NCI-H2227 treated with DMSO at 0.1 percent for 48 hours (cell line): ENCODE measurements at regions not wholly inside any gene's neighbourhood (a gene's known extent, or its start where the extent isn't known, plus 50 kb on each side); places are given as distances from the start of the nearest gene placed in this dataset.
"Not testable (repeated sequence)": the region's sequence is repeated elsewhere in the genome, so short reads cannot be mapped to it uniquely, and the experiment has no call there.

Experiments used
- DNase-seq: peaks from one replicate; lab custom pipeline; 2025; lab: John Stamatoyannopoulos, UW

DNA sequence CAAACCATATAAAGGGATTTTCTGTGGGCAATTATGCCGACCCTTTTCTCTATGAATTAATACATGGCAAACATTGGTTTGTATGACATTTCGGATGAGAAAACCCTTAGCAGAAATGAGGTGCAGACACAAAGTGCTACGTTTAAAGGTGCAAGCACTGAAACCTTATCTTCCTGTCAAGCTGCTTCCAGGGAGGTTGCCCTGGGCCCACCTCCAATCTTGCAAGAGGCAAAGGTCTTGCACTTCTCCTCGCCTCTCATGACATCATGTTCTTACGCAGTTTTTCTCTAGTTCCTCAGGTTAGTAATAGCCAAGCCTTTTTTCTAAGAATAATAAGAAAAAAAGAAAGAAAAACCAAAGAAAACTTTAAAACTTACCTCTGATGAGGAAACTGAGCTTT lies 220.1 kb downstream of the DHX15 start:
- no peak for DNase-seq

DNA sequence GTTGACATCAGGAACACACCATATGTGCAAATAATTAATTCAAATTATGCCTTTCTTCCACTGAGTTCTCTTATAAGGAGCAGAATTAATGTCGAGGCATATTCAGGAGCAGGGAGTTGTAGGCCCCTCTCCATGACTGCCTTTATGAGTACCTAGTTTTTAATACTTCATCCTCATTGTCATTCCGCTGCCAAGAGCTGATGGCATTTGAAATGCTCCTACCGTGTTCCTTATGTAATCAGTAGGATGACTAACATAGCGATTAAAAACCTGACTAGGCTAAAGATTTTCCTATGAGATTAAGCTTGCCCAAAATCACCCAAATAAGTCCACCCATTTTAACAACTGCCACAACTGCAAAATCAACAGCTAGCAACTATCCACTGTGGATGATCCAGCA lies 220.6 kb downstream of the DHX15 start:
- DNase-seq = no peak

DNA sequence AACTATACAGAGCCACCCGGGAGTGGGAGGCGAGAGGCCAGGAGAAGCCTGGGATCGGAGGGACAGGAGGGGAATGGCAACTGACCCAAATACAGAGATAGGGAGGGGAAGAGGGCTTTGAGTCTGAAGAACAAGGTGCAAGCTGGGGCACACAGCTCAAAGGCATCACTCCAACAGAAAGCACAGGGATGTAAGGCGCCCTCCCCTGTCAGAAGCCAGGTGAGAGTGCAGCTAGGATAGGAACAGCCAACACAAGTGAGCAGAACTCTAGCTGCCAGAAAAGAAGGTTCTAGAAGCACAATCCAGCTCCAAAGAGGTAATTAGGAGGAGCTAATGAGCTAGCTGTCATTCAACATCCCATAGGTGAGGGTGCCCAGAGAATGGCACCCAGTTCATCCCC lies 232.2 kb downstream of the DHX15 start:
- DNase-seq = no peak

DNA sequence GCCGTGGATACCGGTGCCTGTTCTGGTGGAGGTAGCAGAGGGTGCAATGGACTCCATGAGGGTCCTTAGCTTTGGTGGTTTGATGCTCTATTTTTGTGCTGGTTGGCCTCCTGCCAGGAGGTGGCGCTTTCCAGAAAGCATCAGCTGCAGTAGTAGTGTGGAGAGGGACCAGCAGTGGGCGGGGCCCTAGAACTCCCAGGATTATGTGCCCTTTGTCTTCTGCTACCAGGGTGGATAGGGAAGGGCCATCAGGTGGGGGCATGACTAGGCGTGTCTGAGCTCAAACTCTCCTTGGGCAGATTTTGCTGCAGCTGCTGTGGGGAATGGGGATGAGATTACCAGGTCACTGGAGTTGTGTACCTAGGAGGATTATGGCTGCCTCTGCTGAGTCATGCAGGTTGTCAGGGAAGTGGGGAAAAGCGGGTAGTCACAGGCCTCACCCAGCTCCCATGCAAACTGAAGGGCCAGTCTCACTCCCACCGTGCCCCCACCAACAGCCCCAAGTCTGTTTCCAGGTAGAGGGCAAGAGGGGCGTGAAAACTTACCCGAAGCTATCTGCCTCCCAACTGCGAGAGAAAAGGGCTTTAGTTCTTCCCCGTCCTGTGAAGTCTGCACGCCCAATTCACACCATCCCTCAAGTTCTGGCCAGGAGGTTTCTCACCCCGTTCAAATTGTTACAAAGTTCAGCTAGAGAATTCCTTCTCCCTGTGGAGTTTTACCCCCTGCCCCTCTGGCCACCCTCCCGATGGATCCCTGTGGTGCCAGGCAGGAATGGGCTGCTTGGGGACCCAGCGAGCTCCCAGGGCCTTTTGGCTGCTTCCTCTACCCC lies 235.0 kb downstream of the DHX15 start:
- not testable (repeated sequence) for DNase-seq

DNA sequence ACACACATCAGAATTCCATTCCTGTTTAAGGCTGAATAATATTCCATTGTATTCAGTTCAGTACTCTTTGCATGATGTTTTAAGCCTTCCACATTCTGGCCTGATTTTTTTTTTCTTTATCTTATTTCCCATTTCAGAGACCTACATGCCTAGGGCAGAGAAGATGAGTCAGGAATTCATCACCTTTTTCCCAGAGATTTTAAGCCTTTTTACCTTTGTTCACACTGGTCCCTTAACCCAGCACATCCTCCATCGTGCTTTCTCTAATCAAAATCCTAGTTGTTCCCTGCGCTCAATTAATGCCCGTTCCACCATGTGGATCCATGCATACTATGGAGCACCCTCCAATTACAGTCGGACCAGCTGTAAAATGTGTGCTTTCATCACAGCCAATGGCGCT lies 245.1 kb downstream of the DHX15 start:
- no peak for DNase-seq

DNA sequence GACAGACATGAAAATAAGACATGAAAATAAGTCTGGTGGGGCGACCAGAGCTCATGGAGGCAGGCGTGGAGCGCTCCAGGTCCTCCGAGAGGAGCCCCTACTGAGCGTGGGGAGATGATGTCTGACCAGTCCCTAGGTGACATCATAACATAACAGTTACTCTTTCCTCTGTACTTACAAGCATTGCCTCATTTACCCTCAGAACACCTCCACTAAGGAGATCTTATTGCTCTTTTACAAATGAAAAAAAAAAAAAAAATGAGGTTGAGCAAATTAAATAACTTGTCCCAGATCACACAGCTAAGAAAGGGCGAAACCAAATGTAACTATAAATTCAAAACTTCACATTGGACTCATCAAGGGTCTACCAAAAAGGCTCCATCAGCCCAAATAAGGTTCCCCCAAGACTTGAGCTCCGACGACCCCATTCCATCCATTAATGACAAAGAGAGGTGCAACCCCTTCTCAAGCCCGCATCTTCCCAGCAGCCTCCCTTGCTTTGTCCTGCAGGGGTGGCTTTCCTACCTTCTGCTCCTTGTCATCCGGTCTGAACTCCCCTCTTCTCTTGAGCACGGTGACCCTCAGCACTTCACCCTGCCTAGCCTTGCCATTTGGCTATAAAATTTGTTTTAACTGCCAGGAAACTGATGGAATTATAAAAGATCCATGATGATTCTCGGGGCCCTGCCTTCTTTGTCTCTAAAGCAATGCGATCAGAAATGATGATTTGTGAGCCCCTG lies 246.7 kb downstream of the DHX15 start:
- DNase-seq = no peak

DNA sequence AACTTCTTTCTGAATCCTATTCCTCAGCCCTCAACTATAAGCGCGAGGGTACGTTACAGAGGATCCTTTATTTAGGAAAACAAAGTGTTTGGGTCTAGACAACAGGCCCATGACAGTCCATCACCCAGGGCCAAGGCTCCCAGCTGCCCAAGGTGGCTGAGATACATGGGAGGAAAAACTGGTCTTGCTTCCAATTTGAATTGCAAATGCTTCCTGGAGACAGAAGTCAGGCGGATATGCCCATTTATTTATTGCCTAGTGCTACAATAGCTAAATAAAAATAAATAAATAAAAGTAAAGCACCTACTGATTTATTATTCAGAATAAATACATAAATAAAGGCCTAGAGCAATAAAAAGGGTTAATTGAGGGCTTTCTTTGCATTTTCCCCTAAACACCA lies 248.7 kb downstream of the DHX15 start:
- DNase-seq = no peak

DNA sequence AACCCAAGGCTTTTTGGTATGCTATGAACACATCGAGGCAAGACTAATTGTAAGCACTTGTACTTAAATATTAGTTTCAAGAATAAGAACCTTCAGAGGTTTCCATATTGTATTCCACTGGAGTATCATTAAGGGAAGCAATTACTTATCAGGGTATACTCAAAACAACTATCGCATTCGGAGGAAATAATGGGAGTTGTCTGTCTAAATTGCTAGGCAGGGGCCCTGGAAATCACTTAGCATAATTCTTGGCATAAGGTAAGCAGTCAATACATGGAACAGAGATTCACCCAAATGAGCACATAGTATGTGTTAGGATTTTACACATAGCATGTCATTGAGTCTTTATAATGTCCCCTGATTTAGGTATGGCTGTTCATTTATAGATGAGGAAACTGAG lies 249.4 kb downstream of the DHX15 start:
- no peak for DNase-seq

DNA sequence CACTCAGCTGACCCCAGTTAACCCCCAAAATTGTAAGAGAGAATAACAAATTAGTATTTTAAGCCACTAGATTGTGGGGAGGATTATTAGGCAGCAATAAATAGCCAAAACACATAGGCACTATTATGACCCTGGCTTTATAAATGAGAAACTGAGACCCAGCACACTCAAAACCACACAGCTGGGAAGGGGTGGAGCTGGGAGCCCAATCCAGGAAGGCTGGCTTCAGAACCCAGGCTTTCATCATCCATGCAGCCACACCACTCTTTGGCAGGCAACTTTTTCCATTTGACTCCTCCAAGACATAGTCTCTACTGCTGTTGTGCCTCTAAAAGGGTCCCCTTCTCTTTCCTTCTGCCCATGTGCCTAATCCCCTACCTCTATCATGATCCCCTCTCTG lies 253.8 kb downstream of the DHX15 start:
- no peak for DNase-seq

DNA sequence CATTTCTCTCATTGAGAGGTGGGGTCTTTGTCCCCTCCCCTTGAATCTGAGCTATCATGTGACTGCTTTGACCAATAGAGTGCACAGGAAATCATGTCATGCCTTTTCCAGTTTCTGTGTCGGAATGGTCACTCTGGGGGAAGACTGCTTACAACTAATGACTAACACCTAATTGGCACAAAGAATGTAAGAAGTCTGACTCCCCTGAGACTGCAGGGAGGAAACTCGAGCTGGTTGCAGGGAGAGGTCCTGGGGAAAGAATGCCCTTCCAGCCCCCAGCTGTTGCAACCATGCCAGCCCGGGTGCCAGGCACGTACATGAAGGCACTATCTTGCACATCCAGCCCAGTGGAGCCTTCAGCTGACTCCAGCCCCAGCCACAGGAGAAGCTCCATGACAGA lies 254.2 kb downstream of the DHX15 start:
- DNase-seq = no peak

DNA sequence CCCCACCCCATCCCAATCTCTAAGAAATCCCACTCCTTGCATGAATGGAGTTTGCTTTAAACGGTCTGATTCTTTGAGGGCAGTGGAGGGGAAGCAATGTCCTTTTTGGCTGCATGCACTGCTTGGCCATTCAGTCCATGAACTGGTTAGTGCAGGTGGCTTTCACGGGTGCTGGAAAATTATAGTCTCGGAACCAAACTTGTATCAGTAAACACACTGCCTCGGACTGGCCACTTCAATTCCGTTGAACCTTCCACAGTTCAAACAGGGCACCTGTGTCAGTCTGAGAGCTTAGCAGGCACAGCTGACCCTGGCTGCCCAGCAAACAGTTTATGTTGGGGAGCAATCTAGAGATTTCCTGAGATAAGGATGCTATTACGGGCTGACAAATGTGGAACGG lies 255.6 kb downstream of the DHX15 start:
- DNase-seq = no peak

DNA sequence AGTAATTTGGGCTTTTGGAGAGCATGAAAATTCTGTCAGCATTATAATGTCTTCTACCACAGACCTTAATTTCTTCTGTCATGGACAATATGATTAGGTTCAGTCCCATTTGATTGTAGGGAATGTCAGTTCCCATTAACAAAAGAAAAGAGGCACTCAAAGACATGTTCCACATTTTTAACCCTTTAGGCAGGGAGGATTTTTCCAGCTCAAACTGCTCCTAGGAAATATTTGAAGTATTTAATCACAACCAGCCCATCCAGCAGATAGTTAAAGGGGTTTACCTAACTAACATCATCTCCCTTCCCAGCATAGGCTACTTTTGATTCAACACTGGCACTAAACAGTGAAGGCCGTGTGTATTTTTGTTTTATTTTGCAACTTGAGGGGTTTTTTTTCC lies 256.0 kb downstream of the DHX15 start:
- no peak for DNase-seq

DNA sequence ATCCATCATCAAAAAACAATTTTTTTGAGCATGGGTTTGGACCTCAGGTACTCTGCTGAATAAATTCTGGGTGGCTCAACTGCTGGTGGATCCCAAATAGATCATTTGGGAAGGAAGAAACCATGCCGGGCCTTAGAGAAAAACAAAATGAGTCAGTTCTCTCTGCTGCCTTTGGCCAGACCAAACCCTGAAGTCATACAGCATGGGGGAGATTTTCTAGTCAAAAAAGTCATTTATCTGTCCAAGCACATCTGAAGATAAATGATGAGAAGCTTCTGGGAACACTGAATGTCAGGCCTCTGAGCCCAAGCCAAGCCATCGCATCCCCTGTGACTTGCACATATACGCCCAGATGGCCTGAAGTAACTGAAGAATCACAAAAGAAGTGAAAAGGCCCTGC lies 261.4 kb downstream of the DHX15 start:
- DNase-seq = no peak

DNA sequence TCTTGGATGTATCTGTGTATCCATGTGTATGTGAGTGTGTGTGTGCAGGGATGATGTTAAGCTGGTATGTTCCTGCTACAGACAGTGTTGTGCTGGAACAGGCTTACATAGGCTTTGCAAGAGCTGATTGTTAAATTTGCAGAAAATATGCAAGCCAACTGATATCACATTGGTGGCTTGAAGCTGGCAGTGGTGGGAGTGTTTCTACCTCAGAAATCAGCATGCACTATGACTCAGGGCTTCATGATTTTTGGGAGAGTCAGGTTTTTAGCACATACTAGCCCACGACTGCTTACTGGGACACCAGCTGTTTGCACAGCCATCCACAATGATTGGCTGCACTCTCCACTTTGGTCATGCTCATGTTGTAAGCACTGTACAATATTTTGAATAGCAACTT lies 261.8 kb downstream of the DHX15 start:
- DNase-seq = no peak

DNA sequence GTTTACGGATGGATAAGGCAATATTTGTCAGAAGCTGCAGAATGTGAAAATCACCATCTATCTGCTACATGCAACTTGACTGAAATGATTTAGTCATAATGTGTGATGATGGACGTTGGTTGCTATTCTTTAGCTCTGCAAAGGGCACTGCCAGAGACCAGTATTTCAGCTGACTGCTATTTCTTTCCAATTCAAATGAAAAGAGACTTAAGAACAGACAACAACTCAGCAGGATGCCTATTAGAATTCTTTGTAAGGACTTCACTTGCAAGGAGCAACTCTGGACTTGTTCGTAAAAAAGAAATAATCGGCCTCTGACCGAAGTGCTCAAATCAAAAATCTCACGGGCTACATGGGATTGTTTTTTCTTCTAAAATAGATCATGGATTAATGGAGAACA lies 262.7 kb downstream of the DHX15 start:
- no peak for DNase-seq

DNA sequence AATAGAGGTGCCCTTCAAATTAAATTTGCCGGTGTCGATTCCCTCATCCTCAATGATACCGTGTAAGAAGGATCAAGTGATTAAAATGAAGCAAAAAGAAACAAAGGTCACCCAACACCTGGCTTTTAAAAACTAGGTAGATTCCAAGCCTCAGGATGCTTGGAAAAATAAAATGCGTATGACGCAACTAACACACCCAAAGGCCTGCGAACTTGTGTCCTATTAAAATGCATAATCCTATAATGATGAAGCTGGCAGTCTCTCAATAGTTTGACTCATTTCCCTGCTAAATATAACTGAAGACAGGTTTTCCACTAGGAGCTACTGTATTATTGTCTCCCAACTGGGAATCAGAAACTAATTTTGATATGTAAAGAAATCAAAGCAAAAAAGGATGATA lies 263.2 kb downstream of the DHX15 start:
- no peak for DNase-seq

DNA sequence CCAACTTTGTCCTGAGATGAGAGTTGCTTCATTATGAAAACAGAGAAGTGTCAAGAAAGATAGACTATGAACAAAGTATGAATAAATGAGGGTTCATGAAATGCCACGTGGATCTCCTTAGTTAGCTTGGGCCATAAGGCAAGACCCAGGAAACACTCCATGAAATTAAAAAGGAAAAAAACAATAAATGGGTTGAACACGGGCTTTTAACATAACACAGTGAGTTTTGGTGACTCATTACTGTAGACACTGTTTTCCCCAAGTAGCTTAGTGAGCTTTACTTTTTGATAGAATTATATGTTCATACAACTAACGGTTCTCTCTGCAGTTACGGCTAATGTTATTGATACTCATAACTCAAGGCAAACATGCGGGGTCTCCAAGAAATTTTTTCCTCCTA lies 265.0 kb downstream of the DHX15 start:
- no peak for DNase-seq

DNA sequence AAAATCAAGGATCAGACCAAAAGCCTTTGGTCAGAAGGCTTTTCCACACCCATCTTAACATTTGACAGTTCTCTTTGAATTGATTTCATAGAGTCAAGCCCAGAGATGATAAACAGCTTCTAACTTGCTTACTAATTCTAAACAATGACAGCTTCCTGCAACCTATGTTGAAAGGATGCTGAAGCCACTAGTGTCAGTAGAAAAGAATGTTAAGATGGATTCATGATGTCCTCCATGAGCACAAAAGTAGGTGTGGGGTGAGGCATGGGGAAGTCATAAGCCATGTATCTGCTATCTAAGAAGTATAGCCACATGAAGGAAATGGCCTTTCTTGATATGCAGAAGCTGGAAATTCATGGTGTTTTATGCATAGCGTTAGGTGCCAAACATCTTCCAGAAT lies 269.3 kb downstream of the DHX15 start:
- no peak for DNase-seq

DNA sequence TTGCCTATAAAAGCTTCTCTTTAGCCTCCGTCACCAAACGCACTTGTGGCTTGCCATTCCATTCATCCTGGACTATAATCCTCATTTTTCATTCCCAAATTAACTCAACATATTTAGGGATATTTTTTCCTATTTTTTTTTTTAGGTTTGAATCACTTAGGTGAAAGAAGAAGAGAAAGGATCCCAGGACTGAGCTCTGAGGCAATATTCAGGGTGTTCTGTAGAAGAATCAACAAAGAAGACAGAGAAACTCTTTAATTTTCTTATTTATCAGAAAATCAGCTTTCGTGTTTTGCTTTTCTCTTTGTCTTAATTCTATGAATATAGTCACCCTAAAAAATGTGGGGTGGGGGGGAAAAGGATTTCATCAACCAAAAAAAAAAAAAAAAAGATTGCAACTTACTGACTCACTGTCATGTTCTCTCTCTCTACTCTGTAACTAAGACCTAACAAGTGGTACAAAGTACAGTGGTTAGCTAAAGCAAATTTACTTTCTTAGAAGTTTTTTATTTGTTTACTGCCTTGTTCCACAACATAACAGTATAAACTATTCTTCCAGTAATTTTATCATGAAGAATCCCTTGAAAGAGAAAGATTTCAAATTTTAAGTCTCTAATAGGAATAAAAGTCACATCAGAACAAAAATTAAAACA lies 272.0 kb downstream of the DHX15 start:
- DNase-seq = no peak

DNA sequence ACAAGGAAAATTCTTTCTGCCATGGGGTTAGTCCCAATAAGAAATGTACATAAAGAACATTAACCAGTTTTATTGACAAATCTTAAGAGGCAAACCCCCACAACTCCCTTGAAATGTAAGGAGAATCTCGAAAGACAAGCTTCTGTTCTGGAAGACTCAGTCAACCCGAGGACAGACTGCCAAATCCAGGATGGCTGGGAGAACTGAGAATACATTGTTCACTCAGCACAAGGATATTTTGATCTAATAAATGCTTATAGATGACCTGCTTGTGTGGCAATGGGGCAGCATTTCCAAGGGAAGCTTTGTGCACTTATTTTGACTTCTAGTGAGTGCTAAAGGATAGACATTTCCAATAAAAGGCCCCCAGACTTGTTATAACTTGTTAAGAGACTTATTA lies 280.4 kb downstream of the DHX15 start:
- no peak for DNase-seq

DNA sequence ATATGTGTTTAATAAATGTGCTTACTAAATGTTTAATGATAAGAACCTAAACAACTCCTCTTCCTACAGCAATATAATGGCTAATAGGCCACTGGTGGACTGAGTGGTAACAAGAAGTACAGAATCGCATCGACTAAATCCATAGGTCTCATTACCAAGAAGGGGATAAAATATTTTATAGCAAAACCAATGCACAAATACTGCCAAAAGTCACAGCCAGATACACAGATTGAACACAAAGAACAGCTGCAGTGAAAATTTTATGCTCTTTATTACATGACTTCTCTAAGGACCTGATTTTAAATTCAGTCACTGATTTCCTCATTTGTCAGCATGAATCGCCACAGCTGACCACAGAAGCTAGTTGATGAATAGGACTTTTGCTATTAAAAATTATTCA lies 285.4 kb downstream of the DHX15 start:
- DNase-seq = no peak

DNA sequence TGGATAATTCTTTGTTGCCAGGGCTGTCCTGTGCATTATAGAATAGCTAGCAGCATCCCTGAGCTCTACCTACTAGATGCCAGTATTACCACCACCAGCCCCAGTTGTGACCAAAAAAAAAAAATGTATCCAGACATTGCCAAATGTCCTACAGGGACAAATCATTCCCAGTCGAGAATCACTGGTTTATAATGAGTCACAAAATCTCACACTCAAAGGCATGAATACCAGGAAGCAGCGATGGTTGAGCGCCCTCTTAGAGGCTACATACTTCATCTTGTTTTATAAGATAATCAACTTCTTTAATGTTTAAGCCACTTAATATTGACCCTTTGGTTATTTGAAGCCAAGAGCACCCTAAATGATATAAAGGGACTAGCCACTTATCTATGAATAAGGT lies 297.3 kb downstream of the DHX15 start:
- no peak for DNase-seq

DNA sequence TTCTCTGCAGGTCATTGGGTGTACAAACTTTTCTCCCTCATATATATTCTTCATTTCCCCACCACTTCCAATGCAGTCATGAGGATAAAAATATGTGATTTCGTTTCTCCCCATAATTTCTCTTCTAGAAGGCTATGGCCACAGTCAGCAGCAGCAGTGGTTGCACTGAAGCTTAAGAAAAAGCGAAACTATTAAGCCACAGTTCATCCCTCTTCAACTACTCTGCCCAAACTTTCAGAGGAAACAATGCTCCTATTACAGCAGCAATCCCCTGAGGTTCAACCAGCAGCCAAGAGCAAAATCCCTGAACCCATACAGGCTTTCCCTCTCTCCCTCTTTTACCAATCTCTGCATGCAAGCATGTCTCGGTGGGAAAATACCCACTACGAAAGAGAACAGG lies 298.6 kb downstream of the DHX15 start:
- no peak for DNase-seq
